Hepatocyte (in vitro differentiated cells): ENCODE measurements at regions not wholly inside any gene's neighbourhood (a gene's known extent, or its start where the extent isn't known, plus 50 kb on each side); places are given as distances from the start of the nearest gene placed in this dataset.
"Not testable (repeated sequence)": the region's sequence is repeated elsewhere in the genome, so short reads cannot be mapped to it uniquely, and the experiment has no call there.

ENCODE experiments used
- DNase-seq: peaks from one replicate; pipeline ENCODE4 v3.0.0-alpha.2; 2016; ENCODE audit warnings: low spot score
- H2AFZ ChIP-seq: fragments of 200-600 bp; sonication (generic); 2 replicates; pipeline ENCODE4 v1.6.0; 2016; ENCODE audit warnings: antibody characterized with exemption, mild to moderate bottlenecking
- H3K27ac ChIP-seq: fragments of 200-600 bp; sonication (generic); 2 replicates; pipeline ENCODE4 v1.5.1; 2016; ENCODE audit warnings: mild to moderate bottlenecking
- H3K27me3 ChIP-seq: fragments of 200-600 bp; sonication (generic); 2 replicates; pipeline ENCODE4 v1.6.1; 2016
- H3K36me3 ChIP-seq: fragments of 200-600 bp; sonication (generic); replicated peaks from 2 replicates; pipeline ENCODE4 v1.5.1; 2016; ENCODE audit warnings: low read depth; ENCODE audit not compliant: insufficient read depth
- H3K4me1 ChIP-seq: fragments of 200-600 bp; sonication (generic); 2 replicates; pipeline ENCODE4 v1.5.1; 2016; ENCODE audit warnings: mild to moderate bottlenecking, moderate library complexity; ENCODE audit not compliant: insufficient read depth
- H3K4me2 ChIP-seq: fragments of 200-600 bp; sonication (generic); 2 replicates; pipeline ENCODE4 v1.6.0; 2016
- H3K4me3 ChIP-seq: fragments of 200-600 bp; sonication (generic); 2 replicates; pipeline ENCODE4 v1.5.1; 2016; ENCODE audit warnings: mild to moderate bottlenecking
- H3K79me2 ChIP-seq: fragments of 200-600 bp; sonication (generic); 2 replicates; pipeline ENCODE4 v1.6.0; 2017; ENCODE audit warnings: mild to moderate bottlenecking
- H3K9me2 ChIP-seq: fragments of 200-600 bp; sonication (generic); replicated peaks from 2 replicates; pipeline ENCODE4 v1.6.0; 2017; ENCODE audit warnings: mild to moderate bottlenecking; ENCODE audit not compliant: insufficient read depth
- H3K9me3 ChIP-seq: fragments of 200-600 bp; sonication (generic); 2 replicates; pipeline ENCODE4 v1.5.1; 2016; ENCODE audit warnings: low read depth, mild to moderate bottlenecking
- H4K20me1 ChIP-seq: fragments of 200-600 bp; sonication (generic); 2 replicates; pipeline ENCODE4 v1.6.0; 2016; ENCODE audit warnings: mild to moderate bottlenecking; ENCODE audit not compliant: insufficient read depth, poor library complexity, severe bottlenecking
- CTCF ChIP-seq: fragments of 200-600 bp; sonication (generic); IDR thresholded peaks from 2 replicates; pipeline ENCODE4 v1.5.1; 2016; ENCODE audit warnings: antibody characterized with exemption, mild to moderate bottlenecking; ENCODE audit not compliant: poor library complexity
- EZH2 ChIP-seq: fragments of 200-600 bp; sonication (generic); IDR thresholded peaks from 2 replicates; pipeline ENCODE4 v1.6.1; 2016; ENCODE audit warnings: antibody characterized with exemption, mild to moderate bottlenecking, borderline replicate concordance
- EZH2phosphoT487 ChIP-seq: fragments of 200-600 bp; sonication (generic); IDR thresholded peaks from one replicate; pipeline ENCODE4 v1.6.1; 2018; ENCODE audit warnings: antibody characterized with exemption, mild to moderate bottlenecking, low read depth, moderate library complexity; ENCODE audit not compliant: unreplicated experiment, severe bottlenecking
- WGBS: methylation state at CpG from one replicate; pipeline ENCODE4 v1.1.6; 2016; ENCODE audit warnings: low lambda C conversion rate; ENCODE audit errors: missing lambda C conversion rate; 5-methylcytosine and 5-hydroxymethylcytosine counted together

DNA sequence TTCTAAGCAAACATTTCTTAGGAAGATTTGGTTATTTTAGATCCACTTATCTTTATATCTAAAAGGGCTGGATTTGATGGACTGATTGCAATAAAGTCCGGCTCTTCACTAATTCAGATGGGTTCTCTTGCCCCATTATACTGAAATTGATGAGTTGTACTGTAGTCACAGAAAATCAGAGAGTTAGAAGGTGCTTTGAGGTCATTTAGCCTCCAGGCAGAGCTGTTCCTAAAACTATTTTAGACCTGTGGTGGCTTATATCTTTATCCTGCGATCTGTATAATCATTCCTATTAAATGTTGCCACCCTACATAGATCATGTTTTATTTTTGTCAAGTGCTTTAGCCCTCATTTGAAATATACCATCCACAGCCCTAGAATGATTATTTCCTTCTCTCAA, 61.3 kb upstream of the ATXN1 start:
- Histone ChIP-seq H3K4me1 (no peaks in the 10 kb centered on the region), H3K4me2 (no peak overlapping the region), H2AFZ (no peak overlapping the region), H3K9me3 (no peaks in the 10 kb centered on the region), H4K20me1 (no peaks in the 10 kb centered on the region), H3K27ac (no peak overlapping the region), H3K27me3 (no peaks in the 10 kb centered on the region), H3K9me2 (no peaks in the 10 kb centered on the region), H3K79me2 (no peaks in the 10 kb centered on the region), H3K4me3 (no peak overlapping the region), H3K36me3 (no peaks in the 10 kb centered on the region)
- DNase-seq = no peak
- 78% methylated on average over 2 of the region's 2 CpGs for WGBS
- TF ChIP-seq EZH2 = no peak
- TF ChIP-seq CTCF = no peak
- TF ChIP-seq EZH2phosphoT487 = no peak

GRCh38 chr6:16821834-16822264, 60.6 kb upstream of the ATXN1 start:
- H3K4me2 ChIP-seq = no peak overlapping the region
- no peak overlapping the region for H3K4me3 ChIP-seq
- H3K27ac ChIP-seq = no peak overlapping the region
- no peaks in the 10 kb centered on the region for H3K9me2 ChIP-seq
- H3K9me3 ChIP-seq = no peaks in the 10 kb centered on the region
- no peak for TF ChIP-seq EZH2phosphoT487
- no peak for TF ChIP-seq EZH2
- no peak for TF ChIP-seq CTCF
- peak; percentile 67 for DNase-seq
- H3K79me2 ChIP-seq = no peaks in the 10 kb centered on the region
- H3K27me3 ChIP-seq = no peaks in the 10 kb centered on the region
- H3K36me3 ChIP-seq = no peaks in the 10 kb centered on the region
- no peak overlapping the region for H2AFZ ChIP-seq
- WGBS = 81% methylated on average over 5 of the region's 5 CpGs
- no peaks in the 10 kb centered on the region for H4K20me1 ChIP-seq
- H3K4me1 ChIP-seq = no peaks in the 10 kb centered on the region

DNA sequence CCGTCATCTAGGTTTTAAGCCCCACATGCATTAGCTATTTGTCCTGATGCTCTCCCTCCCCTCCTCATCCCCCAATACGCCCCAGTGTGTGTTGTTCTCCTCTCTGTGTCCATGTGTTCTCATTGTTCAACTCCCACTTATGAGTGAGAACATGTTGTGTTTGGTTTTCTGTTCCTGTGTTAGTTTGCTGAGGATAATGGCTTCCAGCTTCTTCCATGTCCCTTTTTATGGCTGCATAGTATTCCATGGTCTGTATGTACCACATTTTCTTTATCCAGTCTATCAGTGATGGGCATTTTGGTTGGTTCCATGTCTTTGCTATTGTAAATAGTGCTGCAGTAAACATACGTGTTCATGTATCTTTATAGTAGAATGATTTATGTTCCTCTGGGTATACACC, 59.0 kb upstream of the ATXN1 start:
- not testable (repeated sequence) for H3K4me2 ChIP-seq, H4K20me1 ChIP-seq

GRCh38 chr6:16819752-16820151, 58.5 kb upstream of the ATXN1 start:
- no peak overlapping the region for H3K4me3 ChIP-seq
- no peaks in the 10 kb centered on the region for H4K20me1 ChIP-seq
- H3K4me2 ChIP-seq = no peak overlapping the region
- H3K27me3 ChIP-seq = no peaks in the 10 kb centered on the region
- no peaks in the 10 kb centered on the region for H3K36me3 ChIP-seq
- H3K9me3 ChIP-seq = no peaks in the 10 kb centered on the region
- no peaks in the 10 kb centered on the region for H3K9me2 ChIP-seq
- H3K79me2 ChIP-seq = no peaks in the 10 kb centered on the region
- no peak for DNase-seq
- no peak overlapping the region for H3K27ac ChIP-seq
- 95% methylated on average over 3 of the region's 3 CpGs for WGBS
- TF ChIP-seq CTCF (no peak), EZH2phosphoT487 (no peak), EZH2 (no peak)
- no peak overlapping the region for H2AFZ ChIP-seq
- H3K4me1 ChIP-seq = no peaks in the 10 kb centered on the region

More for the DNA sequence above, 59.0 kb upstream of the ATXN1 start:
- not testable (repeated sequence) for H3K27me3 ChIP-seq, H3K9me2 ChIP-seq, H3K9me3 ChIP-seq, H3K79me2 ChIP-seq, H3K4me3 ChIP-seq, H3K36me3 ChIP-seq, H3K27ac ChIP-seq, H3K4me1 ChIP-seq, H2AFZ ChIP-seq, DNase-seq
- WGBS = 98% methylated on average over 3 of the region's 3 CpGs
